GM23338 (cell line): ENCODE measurements at regions not wholly inside any gene's neighbourhood (a gene's known extent, or its start where the extent isn't known, plus 50 kb on each side); places are given as distances from the start of the nearest gene placed in this dataset.

ENCODE experiments used
- CREB1 ChIP-seq: fragments of 250-450 bp; sonication (Bioruptor Pico); IDR thresholded peaks from 2 replicates; pipeline ENCODE4 v1.5.0; 2020; ENCODE audit warnings: low read depth, mild to moderate bottlenecking, moderate library complexity
- EZH2 ChIP-seq: fragments of 200-600 bp; sonication (generic); IDR thresholded peaks from one replicate; pipeline ENCODE4 v1.8.0; 2017; ENCODE audit warnings: antibody characterized with exemption, mild to moderate bottlenecking, low read depth; ENCODE audit not compliant: unreplicated experiment
- EZH2phosphoT487 ChIP-seq: fragments of 200-600 bp; sonication (generic); IDR thresholded peaks from one replicate; pipeline ENCODE4 v1.8.1; 2018; ENCODE audit warnings: antibody characterized with exemption; ENCODE audit not compliant: unreplicated experiment
- POLR2AphosphoS5 ChIP-seq: IDR thresholded peaks from 2 replicates; pipeline ENCODE4 v1.6.1; 2016; ENCODE audit warnings: antibody characterized with exemption, low read depth
- ZNF331 ChIP-seq: fragments of 250-450 bp; sonication (Bioruptor Pico); IDR thresholded peaks from 2 replicates; pipeline ENCODE4 v1.5.0; 2020; ENCODE audit warnings: low read depth, mild to moderate bottlenecking, moderate library complexity
- ZNF462 ChIP-seq: fragments of 250-450 bp; sonication (Bioruptor Pico); IDR thresholded peaks from 2 replicates; pipeline ENCODE4 v1.5.0; 2020; ENCODE audit warnings: mild to moderate bottlenecking, moderate library complexity
- TF ChIP-seq, protein P1 (sequence below), 2 experiments: fragments of 200-600 bp in 1 of 2; sonication (generic) in 1 of 2; conservative IDR thresholded peaks; 2 replicates each; pipeline versions ENCODE4 v1.5.1 to v1.6.1; 2016 to 2017; ENCODE audit warnings: antibody characterized with exemption in 2 of 2, low read depth in 2 of 2, mild to moderate bottlenecking in 2 of 2, moderate library complexity in 1 of 2
- TF ChIP-seq, protein P2 (sequence below): IDR thresholded peaks from 2 replicates; pipeline ENCODE4 v1.6.1; 2016; ENCODE audit warnings: antibody characterized with exemption

- no peak for TF ChIP-seq ZNF462 (CRISPR knock-in tag)
- TF ChIP-seq, protein P1, sequence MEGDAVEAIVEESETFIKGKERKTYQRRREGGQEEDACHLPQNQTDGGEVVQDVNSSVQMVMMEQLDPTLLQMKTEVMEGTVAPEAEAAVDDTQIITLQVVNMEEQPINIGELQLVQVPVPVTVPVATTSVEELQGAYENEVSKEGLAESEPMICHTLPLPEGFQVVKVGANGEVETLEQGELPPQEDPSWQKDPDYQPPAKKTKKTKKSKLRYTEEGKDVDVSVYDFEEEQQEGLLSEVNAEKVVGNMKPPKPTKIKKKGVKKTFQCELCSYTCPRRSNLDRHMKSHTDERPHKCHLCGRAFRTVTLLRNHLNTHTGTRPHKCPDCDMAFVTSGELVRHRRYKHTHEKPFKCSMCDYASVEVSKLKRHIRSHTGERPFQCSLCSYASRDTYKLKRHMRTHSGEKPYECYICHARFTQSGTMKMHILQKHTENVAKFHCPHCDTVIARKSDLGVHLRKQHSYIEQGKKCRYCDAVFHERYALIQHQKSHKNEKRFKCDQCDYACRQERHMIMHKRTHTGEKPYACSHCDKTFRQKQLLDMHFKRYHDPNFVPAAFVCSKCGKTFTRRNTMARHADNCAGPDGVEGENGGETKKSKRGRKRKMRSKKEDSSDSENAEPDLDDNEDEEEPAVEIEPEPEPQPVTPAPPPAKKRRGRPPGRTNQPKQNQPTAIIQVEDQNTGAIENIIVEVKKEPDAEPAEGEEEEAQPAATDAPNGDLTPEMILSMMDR (conservative IDR thresholded peaks at IDR 0.05; ENCODE audit: low read depth in 2 of 2) = no peak
- no peak for TF ChIP-seq EZH2phosphoT487
- TF ChIP-seq, protein P2, sequence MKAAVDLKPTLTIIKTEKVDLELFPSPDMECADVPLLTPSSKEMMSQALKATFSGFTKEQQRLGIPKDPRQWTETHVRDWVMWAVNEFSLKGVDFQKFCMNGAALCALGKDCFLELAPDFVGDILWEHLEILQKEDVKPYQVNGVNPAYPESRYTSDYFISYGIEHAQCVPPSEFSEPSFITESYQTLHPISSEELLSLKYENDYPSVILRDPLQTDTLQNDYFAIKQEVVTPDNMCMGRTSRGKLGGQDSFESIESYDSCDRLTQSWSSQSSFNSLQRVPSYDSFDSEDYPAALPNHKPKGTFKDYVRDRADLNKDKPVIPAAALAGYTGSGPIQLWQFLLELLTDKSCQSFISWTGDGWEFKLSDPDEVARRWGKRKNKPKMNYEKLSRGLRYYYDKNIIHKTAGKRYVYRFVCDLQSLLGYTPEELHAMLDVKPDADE = no peak
- no peak for TF ChIP-seq CREB1 (CRISPR knock-in tag)
- no peak for TF ChIP-seq EZH2
- no peak for TF ChIP-seq POLR2AphosphoS5
- TF ChIP-seq ZNF331 (CRISPR knock-in tag) = no peak
Measured at GRCh38 chr19:31568724-31569123, 219.5 kb upstream of the TSHZ3 start (continued).
